A549 (cell line): ENCODE measurements at regions not wholly inside any gene's neighbourhood (a gene's known extent, or its start where the extent isn't known, plus 50 kb on each side); places are given as distances from the start of the nearest gene placed in this dataset.

Source experiments
- TF ChIP-seq, protein P1 (sequence below): fragments of >200 bp; sonication (Bioruptor Twin); formaldehyde crosslinking; IDR thresholded peaks from 3 replicates; pipeline ENCODE4 v1.5.1; 2016
- TF ChIP-seq, protein P2 (sequence below): fragments of 200-600 bp; sonication (generic); IDR thresholded peaks from 2 replicates; pipeline ENCODE4 v1.6.1; 2016; ENCODE audit warnings: antibody characterized with exemption, mild to moderate bottlenecking, moderate library complexity

DNA sequence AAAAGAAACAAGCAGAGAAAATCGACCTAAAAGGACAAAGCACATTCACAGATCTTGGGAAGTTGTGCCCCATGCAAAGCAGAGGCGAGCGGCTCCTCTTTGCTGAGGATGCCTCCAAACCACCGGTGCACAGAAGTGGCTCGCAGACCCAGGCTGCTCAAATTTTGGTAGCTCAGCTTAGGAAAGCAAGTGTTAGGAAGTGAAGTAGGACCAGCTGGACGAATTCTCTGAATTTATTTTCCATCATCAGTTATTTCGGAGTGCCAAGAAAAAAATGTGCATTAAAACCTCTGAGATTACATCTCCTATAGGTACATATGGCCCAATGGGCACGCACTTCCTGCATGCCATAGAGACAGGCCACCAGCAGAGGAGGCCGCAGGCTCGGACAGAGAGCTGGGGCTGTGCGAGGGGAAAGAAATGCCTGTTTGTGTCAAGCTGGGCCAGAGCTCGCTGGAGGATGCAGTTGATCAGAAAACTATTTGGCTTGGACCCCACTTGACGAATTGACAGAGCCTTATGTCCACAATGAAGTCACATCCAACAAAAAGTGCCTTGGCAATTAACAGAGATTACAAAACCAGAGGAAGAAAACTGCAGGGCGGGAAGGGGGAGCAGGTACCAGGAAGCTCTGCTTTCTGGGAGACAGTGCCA lies 122.3 kb upstream of the LYZL2 start:
- TF ChIP-seq, protein P1, sequence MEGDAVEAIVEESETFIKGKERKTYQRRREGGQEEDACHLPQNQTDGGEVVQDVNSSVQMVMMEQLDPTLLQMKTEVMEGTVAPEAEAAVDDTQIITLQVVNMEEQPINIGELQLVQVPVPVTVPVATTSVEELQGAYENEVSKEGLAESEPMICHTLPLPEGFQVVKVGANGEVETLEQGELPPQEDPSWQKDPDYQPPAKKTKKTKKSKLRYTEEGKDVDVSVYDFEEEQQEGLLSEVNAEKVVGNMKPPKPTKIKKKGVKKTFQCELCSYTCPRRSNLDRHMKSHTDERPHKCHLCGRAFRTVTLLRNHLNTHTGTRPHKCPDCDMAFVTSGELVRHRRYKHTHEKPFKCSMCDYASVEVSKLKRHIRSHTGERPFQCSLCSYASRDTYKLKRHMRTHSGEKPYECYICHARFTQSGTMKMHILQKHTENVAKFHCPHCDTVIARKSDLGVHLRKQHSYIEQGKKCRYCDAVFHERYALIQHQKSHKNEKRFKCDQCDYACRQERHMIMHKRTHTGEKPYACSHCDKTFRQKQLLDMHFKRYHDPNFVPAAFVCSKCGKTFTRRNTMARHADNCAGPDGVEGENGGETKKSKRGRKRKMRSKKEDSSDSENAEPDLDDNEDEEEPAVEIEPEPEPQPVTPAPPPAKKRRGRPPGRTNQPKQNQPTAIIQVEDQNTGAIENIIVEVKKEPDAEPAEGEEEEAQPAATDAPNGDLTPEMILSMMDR, result peak; percentile 95
- TF ChIP-seq, protein P2, sequence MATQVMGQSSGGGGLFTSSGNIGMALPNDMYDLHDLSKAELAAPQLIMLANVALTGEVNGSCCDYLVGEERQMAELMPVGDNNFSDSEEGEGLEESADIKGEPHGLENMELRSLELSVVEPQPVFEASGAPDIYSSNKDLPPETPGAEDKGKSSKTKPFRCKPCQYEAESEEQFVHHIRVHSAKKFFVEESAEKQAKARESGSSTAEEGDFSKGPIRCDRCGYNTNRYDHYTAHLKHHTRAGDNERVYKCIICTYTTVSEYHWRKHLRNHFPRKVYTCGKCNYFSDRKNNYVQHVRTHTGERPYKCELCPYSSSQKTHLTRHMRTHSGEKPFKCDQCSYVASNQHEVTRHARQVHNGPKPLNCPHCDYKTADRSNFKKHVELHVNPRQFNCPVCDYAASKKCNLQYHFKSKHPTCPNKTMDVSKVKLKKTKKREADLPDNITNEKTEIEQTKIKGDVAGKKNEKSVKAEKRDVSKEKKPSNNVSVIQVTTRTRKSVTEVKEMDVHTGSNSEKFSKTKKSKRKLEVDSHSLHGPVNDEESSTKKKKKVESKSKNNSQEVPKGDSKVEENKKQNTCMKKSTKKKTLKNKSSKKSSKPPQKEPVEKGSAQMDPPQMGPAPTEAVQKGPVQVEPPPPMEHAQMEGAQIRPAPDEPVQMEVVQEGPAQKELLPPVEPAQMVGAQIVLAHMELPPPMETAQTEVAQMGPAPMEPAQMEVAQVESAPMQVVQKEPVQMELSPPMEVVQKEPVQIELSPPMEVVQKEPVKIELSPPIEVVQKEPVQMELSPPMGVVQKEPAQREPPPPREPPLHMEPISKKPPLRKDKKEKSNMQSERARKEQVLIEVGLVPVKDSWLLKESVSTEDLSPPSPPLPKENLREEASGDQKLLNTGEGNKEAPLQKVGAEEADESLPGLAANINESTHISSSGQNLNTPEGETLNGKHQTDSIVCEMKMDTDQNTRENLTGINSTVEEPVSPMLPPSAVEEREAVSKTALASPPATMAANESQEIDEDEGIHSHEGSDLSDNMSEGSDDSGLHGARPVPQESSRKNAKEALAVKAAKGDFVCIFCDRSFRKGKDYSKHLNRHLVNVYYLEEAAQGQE, result no peak
